Tibial nerve (tissue), 4 donors: ENCODE measurements at regions not wholly inside any gene's neighbourhood (a gene's known extent, or its start where the extent isn't known, plus 50 kb on each side); places are given as distances from the start of the nearest gene placed in this dataset.

ENCODE experiments used
- CTCF ChIP-seq, 5 experiments: fragments of 200-600 bp in 3 of 5; fragments of 450-650 bp in 2 of 5; sonication (generic) in 3 of 5; IDR thresholded peaks; one replicate each; pipeline ENCODE4 v1.5.1; 2016 to 2019; ENCODE audit warnings: antibody characterized with exemption in 5 of 5, mild to moderate bottlenecking in 3 of 5, moderate library complexity in 2 of 5
- EP300 ChIP-seq, 2 donors: sonication (generic); formaldehyde crosslinking; IDR thresholded peaks; one replicate each; pipeline ENCODE4 v1.6.1; 2017; ENCODE audit warnings: antibody characterized with exemption in 2 of 2, mild to moderate bottlenecking in 1 of 2
- POLR2A ChIP-seq, 2 donors: fragments of 450-650 bp; IDR thresholded peaks; one replicate each; pipeline ENCODE4 v1.6.1; 2017; ENCODE audit warnings: antibody characterized with exemption in 2 of 2, mild to moderate bottlenecking in 2 of 2, moderate library complexity in 2 of 2

- TF ChIP-seq POLR2A (IDR thresholded peaks at IDR 0.05) (no peak), CTCF (IDR thresholded peaks at IDR 0.05) (no peak), EP300 (IDR thresholded peaks at IDR 0.05) (no peak)
Observed at GRCh38 chr15:85999658-86000057, 80.0 kb upstream of the AGBL1 start.
